ENCODE measurements at regions not wholly inside any gene's neighbourhood (a gene's known extent, or its start where the extent isn't known, plus 50 kb on each side); places are given as distances from the start of the nearest gene placed in this dataset.

DNA sequence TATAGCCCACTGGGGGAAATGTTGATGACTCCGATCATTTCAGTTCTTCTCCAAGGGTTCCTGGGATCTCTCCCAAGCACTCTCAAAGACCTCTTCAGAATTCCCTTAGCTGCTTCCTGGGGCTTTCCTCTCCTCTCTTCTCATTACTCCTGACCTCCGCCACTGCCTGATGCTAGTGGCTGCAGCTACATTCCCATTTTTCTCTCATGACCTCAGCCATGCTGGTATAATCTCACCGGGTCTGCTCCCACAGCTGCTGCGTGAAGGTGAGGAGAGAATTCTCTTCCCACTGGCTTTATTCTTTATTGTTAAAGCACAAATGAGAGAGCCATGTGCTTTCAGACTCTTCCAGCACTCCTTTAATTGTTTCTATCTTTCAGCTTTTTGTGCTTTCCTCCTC, 312.0 kb upstream of the ETAA1 start:
- TF ChIP-seq GATA2 (IDR thresholded peaks at IDR 0.05; ENCODE audit: low read depth, low read length): no peak
- no peak for TF ChIP-seq GATA3 (IDR thresholded peaks at IDR 0.05; ENCODE audit: low read depth, low read length)

DNA sequence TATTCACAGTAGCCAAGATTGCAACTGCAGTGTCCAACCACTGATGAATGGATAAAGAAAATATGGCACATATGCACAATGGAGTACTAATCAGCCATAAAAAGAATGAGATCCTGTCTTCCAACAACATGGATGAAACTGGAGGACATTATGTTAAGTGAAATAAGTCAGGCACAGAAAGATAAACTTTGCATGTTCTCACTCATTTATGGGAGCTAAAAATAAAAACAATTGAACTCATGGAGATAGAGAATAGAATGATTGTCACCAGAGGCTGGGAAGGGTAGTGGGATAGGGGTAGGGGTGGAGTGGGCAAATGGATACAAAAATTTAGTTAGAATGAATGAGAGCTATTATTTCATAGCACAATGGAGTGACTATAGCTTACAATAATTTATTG, 305.5 kb upstream of the ETAA1 start:
- TF ChIP-seq GATA3 (IDR thresholded peaks at IDR 0.05; ENCODE audit: low read depth, low read length): no peak
- no peak for TF ChIP-seq GATA2 (IDR thresholded peaks at IDR 0.05; ENCODE audit: low read depth, low read length)

DNA sequence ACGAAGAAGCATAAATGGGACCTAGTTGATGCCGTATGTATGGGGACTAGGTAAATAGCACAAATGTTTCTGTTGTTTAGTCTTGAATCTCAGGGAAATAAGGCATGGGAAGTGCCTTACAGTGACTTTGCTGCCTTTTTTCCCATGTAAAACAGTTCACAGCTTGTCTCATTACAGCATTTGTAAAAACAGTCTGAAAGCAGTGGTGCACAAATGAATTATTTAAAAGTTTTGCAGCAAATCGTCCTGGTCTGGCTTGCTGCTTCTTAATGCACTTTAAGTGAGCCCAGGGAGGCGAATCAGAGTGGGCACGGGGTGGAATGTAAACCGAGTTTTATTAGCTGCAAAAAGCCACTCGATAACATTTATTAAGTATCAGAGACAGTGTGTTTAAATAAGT, 302.0 kb upstream of the ETAA1 start:
- TF ChIP-seq GATA2 (IDR thresholded peaks at IDR 0.05; ENCODE audit: low read depth, low read length) (no peak), GATA3 (IDR thresholded peaks at IDR 0.05; ENCODE audit: low read depth, low read length) (no peak)

DNA sequence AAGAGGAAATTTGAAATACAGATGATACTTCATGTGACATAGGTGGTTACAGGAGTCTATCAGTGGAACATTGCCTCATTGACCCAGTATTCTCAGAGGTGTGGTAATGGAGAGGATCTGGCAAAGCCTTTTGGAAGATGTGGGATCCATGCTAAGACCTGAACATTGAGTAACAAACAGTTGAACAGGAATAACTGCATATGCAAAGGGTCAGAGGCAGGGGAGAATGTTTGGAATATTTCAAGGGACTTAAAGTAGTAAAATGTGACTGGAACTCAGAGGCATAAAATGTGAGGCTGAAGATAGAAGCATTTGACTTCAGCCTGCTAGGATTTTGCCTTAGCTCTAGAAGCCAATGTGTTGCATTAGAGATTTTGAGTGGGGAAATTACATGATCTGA, 300.2 kb upstream of the ETAA1 start:
- TF ChIP-seq GATA3 (IDR thresholded peaks at IDR 0.05; ENCODE audit: low read depth, low read length) (no peak), GATA2 (IDR thresholded peaks at IDR 0.05; ENCODE audit: low read depth, low read length) (no peak)

DNA sequence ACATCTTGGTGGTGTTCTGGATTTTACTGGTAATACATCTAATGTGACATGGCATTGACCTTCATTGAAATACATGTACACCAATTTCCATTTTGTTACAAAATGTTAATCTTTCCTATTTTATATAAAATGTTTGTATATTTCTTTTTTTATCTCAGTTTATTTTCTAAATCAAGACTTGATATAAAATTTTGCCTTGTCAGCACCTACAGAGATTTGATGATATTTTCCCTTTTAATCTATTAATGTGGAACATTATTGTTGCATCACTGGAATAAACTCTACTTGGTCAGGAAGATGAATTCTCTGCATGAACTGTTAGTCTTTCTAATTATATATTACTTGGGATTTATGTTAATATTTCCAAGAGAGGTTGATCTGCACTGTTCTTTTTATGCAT, 294.0 kb upstream of the ETAA1 start:
- TF ChIP-seq GATA3 (IDR thresholded peaks at IDR 0.05; ENCODE audit: low read depth, low read length) (no peak), GATA2 (IDR thresholded peaks at IDR 0.05; ENCODE audit: low read depth, low read length) (no peak)

DNA sequence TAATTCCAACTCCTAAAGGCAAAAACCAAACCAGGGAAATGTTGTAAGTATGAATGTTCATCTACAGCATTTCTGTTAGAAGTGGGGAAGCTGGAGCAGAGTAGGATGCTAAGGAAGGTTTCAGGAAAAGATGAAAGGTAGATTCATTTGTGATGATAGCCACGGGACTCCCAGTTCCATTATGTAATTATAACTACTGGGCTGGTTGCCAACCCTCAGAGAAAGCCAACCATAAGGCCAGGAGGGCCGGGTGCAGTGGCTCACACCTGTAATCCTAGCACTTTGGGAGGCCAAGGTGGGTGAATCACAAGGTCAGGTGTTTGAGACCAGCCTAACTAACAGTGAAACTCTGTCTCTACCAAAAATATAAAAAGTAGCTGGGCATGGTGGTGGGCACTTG, 288.9 kb upstream of the ETAA1 start:
- no peak for TF ChIP-seq GATA2 (IDR thresholded peaks at IDR 0.05; ENCODE audit: low read depth, low read length)
- no peak for TF ChIP-seq GATA3 (IDR thresholded peaks at IDR 0.05; ENCODE audit: low read depth, low read length)

DNA sequence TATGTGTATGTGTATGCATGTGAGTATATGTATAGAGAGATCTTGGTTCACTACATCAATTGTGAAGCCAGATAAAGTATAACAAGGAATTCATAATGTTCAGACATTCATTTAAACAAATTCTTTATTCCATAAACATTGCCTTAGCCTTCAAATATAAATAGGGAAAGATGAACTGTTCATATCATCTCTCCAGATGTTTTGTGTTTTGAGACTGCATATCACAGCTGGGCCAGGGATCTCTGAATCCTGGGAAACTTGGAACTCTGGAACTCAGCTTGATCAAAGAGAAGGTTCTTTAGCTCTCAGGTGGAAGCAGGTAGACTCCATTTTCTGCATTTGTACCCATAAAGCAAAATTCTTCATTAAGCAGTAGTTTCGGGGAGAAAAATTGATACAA, 272.6 kb upstream of the ETAA1 start:
- TF ChIP-seq GATA3 (IDR thresholded peaks at IDR 0.05; ENCODE audit: low read depth, low read length) (no peak), GATA2 (IDR thresholded peaks at IDR 0.05; ENCODE audit: low read depth, low read length) (no peak)

DNA sequence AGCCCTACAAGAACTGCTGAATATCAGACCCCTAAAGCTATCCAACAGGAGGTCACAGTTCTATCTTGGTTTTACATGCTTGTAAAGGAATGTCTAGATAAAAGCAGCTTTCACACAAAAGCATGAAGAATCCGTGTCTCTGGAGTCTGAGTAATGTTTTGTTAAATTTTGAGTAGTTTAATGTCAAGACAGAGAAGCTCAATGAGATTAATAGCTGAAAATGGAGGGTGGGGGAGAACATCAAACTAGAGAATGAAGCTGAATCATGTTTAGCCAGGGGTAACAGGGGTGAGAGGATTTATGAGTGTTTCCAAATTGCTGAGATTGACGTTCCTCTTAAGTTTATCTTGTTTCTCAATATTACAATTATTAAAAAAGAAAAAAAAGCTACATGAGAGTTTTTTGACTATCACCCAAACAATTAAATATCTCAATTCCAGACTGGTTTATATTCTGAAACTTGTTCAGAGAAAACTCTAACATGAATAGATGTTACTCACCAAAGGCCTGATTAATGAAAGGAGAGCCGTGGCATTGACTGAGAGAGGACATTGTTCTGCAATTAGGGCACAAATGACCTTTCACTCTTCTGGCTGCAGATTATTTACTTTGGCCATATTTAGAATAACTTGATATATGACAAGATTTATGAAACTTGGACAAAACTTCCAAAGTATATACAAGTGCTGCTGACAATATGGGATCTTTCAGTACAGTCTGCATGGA, 266.4 kb upstream of the ETAA1 start:
- TF ChIP-seq GATA3 (IDR thresholded peaks at IDR 0.05; ENCODE audit: low read depth, low read length) (no peak), GATA2 (IDR thresholded peaks at IDR 0.05; ENCODE audit: low read depth, low read length) (no peak)

DNA sequence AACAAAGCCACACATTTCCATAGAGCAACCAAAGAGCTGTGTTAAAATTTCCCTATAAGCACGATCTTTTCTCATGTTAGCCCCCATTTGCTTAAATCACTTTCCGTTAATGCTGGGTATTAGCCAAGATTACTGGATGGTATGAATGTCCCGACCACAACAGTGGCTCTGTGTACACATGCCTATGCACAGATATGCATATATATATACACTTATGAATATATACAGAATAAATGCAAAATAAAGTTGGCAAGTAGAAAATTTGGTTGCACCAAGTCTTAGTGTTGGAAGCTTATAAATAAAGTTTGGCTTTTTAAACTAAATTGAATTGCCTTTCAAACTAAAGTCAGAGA, 265.9 kb upstream of the ETAA1 start:
- TF ChIP-seq GATA2 (IDR thresholded peaks at IDR 0.05; ENCODE audit: low read depth, low read length): no peak
- no peak for TF ChIP-seq GATA3 (IDR thresholded peaks at IDR 0.05; ENCODE audit: low read depth, low read length)

DNA sequence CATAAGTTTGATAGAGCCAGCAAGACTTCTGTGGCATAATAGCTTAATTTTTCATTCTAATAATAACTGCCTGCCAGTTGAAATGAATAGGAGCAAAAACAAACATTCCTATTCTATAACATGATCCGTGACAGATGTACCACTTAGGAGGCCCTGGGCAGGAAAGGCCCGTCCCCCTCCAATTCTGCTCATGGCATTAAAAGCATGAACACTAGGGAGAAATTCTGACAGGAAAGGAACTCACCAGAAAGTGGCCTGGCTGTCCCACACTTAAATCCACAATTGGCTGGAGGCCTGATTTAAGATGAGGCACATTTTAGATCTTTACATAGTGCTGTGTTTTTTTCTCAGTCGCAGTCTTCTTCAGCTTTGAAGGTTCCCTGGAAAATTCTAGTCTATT, 261.9 kb upstream of the ETAA1 start:
- TF ChIP-seq GATA2 (IDR thresholded peaks at IDR 0.05; ENCODE audit: low read depth, low read length) (no peak), GATA3 (IDR thresholded peaks at IDR 0.05; ENCODE audit: low read depth, low read length) (no peak)

DNA sequence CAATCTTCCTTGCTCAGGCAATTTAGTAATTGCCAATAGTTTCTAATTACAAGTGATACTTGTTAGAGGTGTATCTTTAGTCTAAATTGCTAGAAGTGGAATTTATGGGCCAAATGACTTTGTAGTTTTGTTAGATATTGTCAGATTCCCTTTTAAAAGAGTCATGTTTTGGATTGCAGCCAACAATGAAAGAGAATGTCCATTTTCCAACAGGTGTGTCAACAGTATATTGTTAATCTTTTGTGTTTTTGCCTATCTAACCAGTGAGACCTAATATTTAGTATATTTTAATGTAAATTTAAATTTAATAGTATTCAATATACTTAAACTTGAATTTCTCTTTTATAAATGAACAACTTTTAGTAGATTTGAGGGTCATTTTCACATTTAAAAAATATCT, 259.4 kb upstream of the ETAA1 start:
- TF ChIP-seq GATA3 (IDR thresholded peaks at IDR 0.05; ENCODE audit: low read depth, low read length) (no peak), GATA2 (IDR thresholded peaks at IDR 0.05; ENCODE audit: low read depth, low read length) (no peak)

DNA sequence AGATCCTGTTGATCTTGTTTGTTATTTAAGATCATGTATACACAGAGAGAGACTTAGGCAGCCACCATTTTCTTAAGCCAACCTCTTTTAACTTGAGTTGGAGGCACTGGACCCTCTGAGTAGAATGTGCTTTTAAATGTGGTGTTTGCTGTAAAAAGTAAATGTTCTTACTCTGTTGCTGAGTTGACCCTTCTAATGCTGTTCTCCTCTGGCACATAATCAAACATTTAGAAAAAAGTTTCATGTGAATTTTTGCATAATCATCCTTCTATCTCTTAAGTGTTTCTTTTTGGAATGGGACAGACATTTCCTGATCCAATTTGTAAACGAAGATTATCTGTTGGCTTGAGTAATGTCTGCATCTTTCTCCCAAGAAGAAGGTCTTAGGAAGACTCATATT, 255.1 kb upstream of the ETAA1 start:
- TF ChIP-seq GATA3 (IDR thresholded peaks at IDR 0.05; ENCODE audit: low read depth, low read length): no peak
- TF ChIP-seq GATA2 (IDR thresholded peaks at IDR 0.05; ENCODE audit: low read depth, low read length): no peak

DNA sequence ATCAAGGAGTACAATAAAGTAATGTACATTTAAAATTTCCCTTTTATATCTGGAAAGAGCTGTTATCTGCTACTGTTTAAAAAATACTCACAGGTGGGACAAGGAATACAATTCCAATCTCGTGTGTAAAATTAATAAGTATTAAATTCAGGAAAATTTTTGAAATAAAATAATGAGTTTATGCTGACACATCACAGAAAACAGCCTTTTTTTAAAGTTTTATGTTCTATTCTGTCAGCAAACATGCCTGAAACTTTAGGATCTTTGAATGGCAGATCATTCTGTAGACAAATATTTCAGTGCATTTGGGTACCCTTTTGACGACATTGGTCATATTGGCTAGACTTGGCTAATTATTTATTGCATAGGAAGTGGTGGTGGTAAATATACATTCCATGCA, 254.4 kb upstream of the ETAA1 start:
- TF ChIP-seq GATA2 (IDR thresholded peaks at IDR 0.05; ENCODE audit: low read depth, low read length) (no peak), GATA3 (IDR thresholded peaks at IDR 0.05; ENCODE audit: low read depth, low read length) (no peak)

DNA sequence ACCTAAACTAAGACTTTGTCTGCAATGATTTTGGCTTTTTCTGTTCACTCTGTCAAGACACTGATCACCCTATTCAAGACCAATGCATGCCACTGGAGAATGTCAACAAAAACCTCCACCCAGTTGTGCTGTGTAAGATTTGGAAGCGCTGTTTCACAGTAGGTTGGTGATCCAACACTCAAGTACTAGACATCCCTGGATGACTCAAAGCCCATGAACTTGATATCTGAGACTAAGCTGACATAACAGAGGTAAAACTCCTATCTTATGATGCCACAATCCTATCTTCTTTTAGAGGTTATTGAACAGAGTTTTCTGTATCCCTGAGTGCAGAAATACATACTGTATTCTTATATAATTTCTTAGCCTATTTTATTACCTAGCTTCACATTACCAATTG, 251.3 kb upstream of the ETAA1 start:
- TF ChIP-seq GATA3 (IDR thresholded peaks at IDR 0.05; ENCODE audit: low read depth, low read length) (no peak), GATA2 (IDR thresholded peaks at IDR 0.05; ENCODE audit: low read depth, low read length) (no peak)

DNA sequence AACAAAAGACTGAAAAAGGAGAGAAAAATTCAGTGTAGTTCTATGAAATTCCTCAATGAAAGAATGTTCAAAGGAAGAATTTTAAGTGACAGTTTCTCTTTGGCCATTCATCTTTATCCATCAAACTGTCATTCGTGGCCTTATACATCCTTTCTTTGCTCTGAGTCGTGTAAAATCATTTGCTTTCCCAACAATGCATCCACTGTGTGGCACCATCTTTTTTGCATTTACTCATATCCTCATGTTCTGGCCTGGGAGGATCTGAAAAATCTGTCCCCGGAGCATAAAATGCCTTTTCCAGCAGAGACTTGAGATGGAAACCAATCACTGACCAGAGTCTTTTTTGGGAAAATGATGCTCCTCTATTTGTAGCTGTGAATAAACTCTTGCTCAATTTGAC, 240.3 kb upstream of the ETAA1 start:
- no peak for TF ChIP-seq GATA3 (IDR thresholded peaks at IDR 0.05; ENCODE audit: low read depth, low read length)
- TF ChIP-seq GATA2 (IDR thresholded peaks at IDR 0.05; ENCODE audit: low read depth, low read length): no peak

DNA sequence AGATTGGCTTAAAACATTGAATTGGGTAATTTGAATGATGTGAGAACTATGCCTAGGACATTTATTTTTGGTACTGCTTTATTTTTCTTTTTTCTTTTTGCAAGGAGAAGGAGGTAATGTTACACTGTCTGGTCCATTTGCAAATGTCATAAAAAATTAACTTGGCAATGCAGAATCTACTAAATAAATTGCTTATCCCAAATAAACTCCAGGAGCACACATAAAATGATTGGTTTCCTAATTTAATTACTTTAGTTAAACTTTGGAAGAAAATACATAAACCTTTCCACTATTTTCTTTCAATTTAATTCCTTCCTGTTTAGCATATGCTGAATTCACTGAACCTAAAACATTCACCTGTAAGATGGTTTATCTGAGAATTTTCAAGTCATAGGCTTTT, 238.4 kb upstream of the ETAA1 start:
- TF ChIP-seq GATA3 (IDR thresholded peaks at IDR 0.05; ENCODE audit: low read depth, low read length) (no peak), GATA2 (IDR thresholded peaks at IDR 0.05; ENCODE audit: low read depth, low read length) (no peak)

Data from SH-SY5Y (cell line).